Fibroblast of villous mesenchyme (primary cell): ENCODE measurements at regions not wholly inside any gene's neighbourhood (a gene's known extent, or its start where the extent isn't known, plus 50 kb on each side); places are given as distances from the start of the nearest gene placed in this dataset.

Source experiments
- DNase-seq: peaks from one replicate; pipeline ENCODE4 v3.0.0-alpha.2; 2010; ENCODE audit warnings: low read depth
- H3K4me3 ChIP-seq: 2 replicates; pipeline ENCODE4 v1.5.1; 2011; ENCODE audit warnings: low read depth, mild to moderate bottlenecking, low read length
- TF ChIP-seq, protein P1 (sequence below): IDR thresholded peaks from 2 replicates; pipeline ENCODE4 v1.5.1; 2012; ENCODE audit warnings: low read depth, mild to moderate bottlenecking, low read length; ENCODE audit not compliant: insufficient read depth

DNA sequence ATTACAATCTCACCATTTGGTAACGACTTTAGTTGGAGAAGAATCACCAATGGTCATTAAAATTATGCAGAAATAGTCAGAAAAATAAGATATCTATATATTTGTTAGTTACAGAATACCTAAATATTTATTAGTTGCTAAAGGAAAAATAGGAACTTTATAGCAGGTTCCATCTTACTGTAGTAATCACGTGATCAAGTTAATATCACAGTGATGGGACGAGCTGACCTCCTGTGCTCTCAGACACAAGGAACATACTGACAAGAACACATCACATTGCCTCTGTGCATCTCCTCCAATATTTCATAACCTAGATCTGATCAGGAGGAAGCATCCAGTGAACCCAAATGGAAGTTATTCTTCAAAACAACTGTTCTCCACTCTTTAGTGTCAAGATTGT lies 215.3 kb downstream of the GALR1 start:
- H3K4me3 ChIP-seq = no peak overlapping the region
- TF ChIP-seq, protein P1, sequence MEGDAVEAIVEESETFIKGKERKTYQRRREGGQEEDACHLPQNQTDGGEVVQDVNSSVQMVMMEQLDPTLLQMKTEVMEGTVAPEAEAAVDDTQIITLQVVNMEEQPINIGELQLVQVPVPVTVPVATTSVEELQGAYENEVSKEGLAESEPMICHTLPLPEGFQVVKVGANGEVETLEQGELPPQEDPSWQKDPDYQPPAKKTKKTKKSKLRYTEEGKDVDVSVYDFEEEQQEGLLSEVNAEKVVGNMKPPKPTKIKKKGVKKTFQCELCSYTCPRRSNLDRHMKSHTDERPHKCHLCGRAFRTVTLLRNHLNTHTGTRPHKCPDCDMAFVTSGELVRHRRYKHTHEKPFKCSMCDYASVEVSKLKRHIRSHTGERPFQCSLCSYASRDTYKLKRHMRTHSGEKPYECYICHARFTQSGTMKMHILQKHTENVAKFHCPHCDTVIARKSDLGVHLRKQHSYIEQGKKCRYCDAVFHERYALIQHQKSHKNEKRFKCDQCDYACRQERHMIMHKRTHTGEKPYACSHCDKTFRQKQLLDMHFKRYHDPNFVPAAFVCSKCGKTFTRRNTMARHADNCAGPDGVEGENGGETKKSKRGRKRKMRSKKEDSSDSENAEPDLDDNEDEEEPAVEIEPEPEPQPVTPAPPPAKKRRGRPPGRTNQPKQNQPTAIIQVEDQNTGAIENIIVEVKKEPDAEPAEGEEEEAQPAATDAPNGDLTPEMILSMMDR = no peak
- no peak for DNase-seq

DNA sequence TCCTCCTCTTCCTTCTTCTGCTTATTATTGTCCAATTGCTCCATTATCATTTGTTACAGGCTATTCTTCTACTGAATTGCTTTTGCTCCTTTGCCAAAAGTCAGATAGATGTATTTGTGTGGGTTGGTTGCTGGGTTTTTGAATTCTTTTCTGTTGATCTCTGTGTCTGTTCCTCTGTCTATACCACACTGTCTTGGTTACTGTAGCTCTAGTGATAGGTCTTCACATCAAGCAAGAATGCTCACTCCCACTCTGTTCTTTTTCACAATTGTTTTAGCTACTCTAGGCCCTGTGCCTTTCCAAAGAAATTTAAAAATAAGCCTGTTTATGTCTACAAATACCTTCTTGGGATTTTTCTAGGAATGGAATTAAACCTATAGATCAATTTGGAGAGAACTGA lies 217.2 kb downstream of the GALR1 start:
- TF ChIP-seq, protein P1 = no peak
- DNase-seq = no peak

DNA sequence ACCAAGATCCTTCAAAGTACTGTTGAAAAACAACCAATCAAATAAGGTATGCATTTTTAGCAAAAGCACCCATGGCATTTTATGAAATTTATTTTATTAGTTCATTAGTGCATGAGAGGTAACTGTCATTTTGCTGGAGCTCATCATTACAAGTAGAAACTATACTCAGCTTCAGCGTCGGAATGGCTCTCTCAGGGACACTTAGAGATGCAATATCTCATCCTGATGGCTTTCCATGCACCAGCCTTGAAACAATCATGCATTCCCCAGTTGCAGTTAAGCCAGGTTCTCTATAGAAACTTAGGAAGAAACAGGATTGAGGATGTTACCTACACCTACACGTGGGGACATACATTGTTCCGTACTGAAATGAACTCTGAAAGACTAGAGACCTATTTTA lies 219.5 kb downstream of the GALR1 start:
- TF ChIP-seq, protein P1 = no peak
- no peak for DNase-seq
- no peak overlapping the region for H3K4me3 ChIP-seq

More for the DNA sequence above, 217.2 kb downstream of the GALR1 start:
- H3K4me3 ChIP-seq = no peak overlapping the region

DNA sequence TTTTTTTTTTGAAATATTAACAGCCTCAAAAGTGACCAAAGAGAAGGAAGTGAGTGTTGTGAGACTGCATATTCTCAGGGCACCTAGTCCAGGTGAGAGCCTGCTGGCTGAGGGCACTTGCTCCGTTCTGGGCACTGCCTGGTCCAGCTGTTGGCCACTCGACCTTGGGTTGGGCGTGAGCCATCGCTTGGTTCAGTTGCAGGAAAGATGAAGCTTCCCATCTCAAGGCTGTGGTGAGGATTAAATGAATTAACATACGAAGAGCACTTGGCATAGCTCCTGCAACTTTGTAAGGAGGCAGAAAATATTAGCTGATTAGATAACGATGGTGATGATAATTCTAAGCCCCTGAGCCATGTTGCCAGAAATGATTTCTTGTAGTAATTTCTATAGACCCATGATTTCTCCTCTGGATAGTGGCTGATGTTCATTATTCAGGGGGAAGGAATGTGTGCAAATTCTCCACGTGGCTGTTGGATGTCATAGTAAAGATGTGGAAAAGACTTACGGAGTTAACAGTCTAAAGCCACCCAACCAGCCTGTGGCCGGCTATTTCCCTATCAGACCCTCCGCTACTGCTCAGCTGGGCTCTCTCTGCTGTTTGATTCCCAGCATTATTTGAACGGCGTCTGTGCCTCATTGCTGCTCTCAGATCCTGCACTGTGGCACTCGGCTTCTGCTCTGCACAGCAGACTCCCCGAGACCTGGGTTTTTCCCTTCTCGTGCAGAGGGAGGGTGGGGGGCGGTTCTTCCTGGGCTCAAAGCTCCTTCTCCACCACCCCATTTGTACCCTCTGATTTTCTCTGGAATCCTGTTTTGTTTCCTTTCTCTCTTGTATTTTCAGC lies 221.1 kb downstream of the GALR1 start:
- no peak for DNase-seq
- TF ChIP-seq, protein P1 = no peak
- H3K4me3 ChIP-seq = no peak overlapping the region

DNA sequence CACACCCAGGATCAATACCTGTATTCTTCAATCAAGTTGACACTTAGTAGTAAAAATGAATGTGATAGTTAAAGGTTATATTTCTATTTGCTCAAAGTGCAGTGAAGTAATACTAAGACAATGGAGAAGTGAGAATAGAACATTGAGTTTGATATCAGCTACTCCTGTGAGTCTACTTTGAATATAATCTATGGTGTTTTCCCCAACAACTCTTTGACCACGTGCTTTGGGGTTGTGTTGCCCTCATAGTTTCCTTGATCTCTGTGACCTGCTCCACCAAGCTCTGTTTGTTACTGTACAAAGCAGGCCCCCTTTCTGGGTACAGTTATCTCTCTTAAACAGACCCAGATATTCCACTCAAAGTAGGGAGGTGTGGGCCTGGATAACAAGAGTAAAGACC lies 222.9 kb downstream of the GALR1 start:
- no peak overlapping the region for H3K4me3 ChIP-seq
- TF ChIP-seq, protein P1 = no peak
- no peak for DNase-seq

DNA sequence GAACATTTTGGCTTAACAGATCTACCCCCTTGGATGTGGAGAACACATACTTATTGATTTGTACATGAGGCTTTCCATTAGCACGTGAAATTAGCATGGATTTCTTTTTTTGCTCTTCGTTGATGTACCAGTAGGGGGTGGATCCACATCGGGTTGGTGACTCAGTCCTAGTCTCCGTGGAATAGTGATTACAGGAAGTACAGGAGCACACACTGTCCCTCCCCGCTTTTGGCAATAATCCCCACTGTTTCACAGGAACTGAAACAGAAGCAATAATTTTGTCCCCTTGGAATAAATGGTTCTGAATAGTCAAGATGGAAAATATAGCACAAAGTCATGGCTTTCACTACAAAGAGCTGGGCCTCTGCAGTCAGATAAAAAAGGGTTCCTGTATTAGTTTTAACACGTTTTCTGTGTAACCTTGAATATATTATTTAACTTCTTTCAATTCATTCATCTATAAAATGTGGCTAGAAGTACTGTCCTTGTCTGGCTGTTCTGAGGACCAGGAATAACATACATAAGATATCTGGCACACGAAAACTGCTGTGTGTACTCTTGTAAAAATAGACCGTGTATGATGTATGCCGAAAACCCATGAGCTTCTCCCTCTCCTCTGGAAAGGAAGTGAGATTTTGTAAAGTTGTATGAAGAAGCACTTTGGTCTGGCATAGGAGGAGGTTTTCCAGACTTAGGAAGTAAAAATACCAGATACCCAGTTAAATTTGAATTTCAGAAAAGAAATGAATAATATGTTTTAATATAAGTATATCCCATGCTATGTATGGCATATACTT lies 229.2 kb downstream of the GALR1 start:
- no peak for DNase-seq
- H3K4me3 ChIP-seq = no peak overlapping the region
- TF ChIP-seq, protein P1 = no peak
